ENCODE measurements at regions not wholly inside any gene's neighbourhood (a gene's known extent, or its start where the extent isn't known, plus 50 kb on each side); places are given as distances from the start of the nearest gene placed in this dataset.

DNA sequence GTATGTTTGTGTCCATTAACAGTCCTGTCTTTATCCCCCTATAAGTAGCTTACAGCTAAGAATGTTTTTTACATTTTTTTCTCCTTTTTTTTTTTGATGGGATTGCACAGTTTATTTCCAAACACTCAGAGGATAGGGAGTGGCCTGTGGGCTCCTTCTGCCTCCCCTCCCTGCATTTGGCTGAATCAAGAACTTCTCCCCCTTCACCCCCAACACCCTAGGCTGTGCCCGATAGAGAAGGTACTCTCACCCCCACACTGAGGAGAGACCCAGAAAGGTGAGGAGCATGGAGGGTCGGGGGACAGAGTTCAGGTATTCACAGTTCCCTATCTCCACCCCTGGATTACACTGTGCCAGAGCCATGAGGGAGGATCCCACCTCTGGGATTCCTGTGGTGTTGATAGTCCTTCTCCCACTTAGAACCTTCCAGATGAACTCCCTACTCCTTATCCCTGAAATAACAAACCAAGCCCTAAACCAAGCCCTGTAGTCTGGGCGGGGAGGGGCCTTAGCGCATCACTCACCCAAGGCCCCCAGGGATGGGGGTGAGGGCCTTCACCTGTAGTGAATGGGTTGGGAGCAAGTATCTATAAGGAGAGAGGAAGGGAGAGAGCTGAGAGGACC is 97.1 kb downstream of the ADAMTS15 start:
- POLR2A ChIA-PET: no interaction called here
- H3K27me3 Mint-ChIP-seq: peaks cover 2 to 27% (median 17%) of the 10 kb centered on the region in 5 donors
- H3K9me3 Mint-ChIP-seq: peaks cover 0 to 2% (median 0%) of the 10 kb centered on the region in 9 donors
- H3K4me1 Mint-ChIP-seq: no peaks in the 10 kb centered on the region
- no peak overlapping the region for H3K4me3 Mint-ChIP-seq
- no peaks in the 10 kb centered on the region for H3K36me3 Mint-ChIP-seq
- H3K27ac Mint-ChIP-seq: no peak overlapping the region
- DNase-seq (no peak), ATAC-seq (no peak)

DNA sequence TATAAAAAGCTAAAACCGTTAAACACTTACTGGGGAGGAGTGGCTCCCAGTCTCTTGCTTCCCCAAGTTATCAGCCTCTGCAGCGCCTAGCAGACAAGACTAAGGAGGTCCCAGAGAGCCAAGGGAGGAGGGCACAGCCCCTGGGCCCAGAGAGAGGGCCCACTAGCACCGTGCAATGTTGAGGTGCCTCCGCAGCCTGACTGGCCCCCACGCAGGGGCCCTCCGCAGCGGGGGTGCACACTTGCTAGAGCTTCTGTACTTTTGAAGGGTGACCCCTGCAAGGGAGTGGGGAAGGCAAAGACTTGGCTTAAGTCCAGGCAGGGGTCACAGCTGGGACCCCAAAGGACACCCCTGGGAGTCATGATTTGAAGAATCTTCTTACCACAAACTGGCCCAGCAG is 98.0 kb downstream of the ADAMTS15 start:
- DNase-seq: no peak
- ATAC-seq: no peak
- H3K27ac Mint-ChIP-seq: no peak overlapping the region
- H3K27me3 Mint-ChIP-seq: peaks cover 5 to 27% (median 17%) of the 10 kb centered on the region in 5 donors
- H3K4me3 Mint-ChIP-seq: no peak overlapping the region
- peaks cover 0 to 2% (median 0%) of the 10 kb centered on the region in 9 donors for H3K9me3 Mint-ChIP-seq
- POLR2A ChIA-PET: no interaction called here
- no peaks in the 10 kb centered on the region for H3K4me1 Mint-ChIP-seq
- no peaks in the 10 kb centered on the region for H3K36me3 Mint-ChIP-seq

DNA sequence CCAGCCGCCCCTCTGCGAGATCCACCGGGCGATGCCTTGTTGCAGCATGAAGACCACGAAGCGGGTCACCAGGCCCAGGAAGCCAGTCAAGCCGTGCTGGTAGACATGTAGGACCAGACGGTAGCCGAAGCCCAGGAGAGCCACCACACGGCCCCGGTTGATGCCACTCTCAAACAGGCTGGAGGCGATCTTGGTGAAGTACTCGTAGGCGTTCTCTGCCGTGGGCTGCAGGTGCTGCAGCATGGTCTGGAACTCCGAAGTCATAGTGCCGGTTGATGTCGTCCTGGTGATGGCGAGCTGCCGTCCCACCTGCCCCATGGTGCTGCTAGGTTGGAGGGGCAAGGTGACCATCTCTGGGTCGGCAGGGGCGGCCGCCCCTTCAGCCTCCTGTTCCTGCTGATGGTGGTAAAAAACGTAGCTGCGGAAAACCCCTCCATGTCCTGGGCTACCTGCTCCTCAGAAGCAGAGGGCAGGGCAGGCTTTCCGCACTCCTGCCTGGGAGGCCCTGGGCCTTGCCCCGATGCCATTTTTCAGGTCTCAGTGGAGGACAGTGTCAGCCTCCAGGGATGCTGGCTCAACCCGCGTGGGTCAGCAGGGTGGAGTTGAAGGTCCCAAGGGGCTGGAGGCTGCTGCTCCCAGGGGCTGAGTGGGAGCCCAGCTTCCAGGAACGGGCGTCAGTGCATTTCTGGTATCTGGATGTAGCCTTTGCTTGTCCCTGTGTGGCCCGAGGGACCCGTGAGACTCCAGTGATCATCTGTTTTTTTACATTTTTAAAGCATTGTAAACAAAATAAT is 98.7 kb downstream of the ADAMTS15 start:
- Mint-ChIP-seq H3K27me3 (peaks cover 5 to 25% (median 16%) of the 10 kb centered on the region in 5 donors), H3K9me3 (peaks cover 0 to 2% (median 0%) of the 10 kb centered on the region in 9 donors), H3K4me1 (no peaks in the 10 kb centered on the region), H3K27ac (no peak overlapping the region), H3K4me3 (no peak overlapping the region), H3K36me3 (no peaks in the 10 kb centered on the region)
- ATAC-seq (no peak), DNase-seq (no peak)
- POLR2A ChIA-PET: no interaction called here

DNA sequence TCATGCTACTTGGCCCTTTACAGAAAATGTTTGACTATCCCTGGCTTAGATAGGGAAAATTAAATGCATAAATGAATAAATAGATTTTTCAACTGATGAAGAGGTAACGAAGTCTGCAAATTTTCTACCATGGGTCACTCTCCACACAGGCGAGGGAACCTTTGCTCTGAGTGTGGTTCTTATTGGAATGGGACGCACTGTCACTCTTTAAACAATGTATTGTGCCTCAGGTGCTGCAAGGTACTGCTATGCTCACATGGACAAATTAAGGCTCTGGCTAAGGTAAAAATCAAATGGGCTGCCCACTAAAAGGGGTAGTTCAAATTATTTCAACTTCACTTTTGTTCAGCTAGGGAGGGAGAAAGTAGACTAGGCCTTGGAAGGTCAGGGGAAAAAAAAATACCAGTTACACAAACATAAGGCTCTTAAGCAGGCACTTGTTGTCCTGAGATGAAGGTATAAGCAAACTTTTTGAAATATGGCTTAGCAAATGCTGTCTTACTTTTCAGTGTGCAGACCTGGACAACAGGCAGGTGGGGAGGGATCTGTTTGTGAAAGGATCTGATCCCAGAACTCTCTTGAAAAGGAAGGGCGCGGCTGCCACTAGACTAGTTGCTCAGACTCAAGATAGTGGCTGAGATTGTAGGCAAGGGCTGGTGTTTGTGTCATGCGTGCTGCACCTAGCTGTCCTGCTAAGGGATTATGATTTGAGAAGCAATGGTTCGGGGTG is 99.5 kb downstream of the ADAMTS15 start:
- Mint-ChIP-seq H3K9me3 (no peaks in the 10 kb centered on the region), H3K27ac (no peak overlapping the region), H3K4me1 (no peaks in the 10 kb centered on the region), H3K36me3 (no peaks in the 10 kb centered on the region), H3K4me3 (no peak overlapping the region), H3K27me3 (peaks cover 3 to 17% (median 10%) of the 10 kb centered on the region in 5 donors)
- DNase-seq: no peak
- no peak for ATAC-seq
- POLR2A ChIA-PET: no interaction called here

GRCh38 chr11:130548491-130548833 is 100.0 kb downstream of the ADAMTS15 start:
- POLR2A ChIA-PET: no interaction called here
- Mint-ChIP-seq H3K27ac (no peak overlapping the region), H3K4me1 (no peaks in the 10 kb centered on the region), H3K36me3 (no peaks in the 10 kb centered on the region), H3K9me3 (no peaks in the 10 kb centered on the region), H3K4me3 (no peak overlapping the region), H3K27me3 (peaks cover 3 to 17% (median 10%) of the 10 kb centered on the region in 5 donors)
- DNase-seq: no peak
- ATAC-seq: no peak

GRCh38 chr11:130549393-130549999 is 101.1 kb downstream of the ADAMTS15 start:
- POLR2A ChIA-PET: no interaction called here
- DNase-seq (no peak), ATAC-seq (no peak)
- H3K4me1 Mint-ChIP-seq: no peaks in the 10 kb centered on the region
- no peaks in the 10 kb centered on the region for H3K36me3 Mint-ChIP-seq
- H3K4me3 Mint-ChIP-seq: no peak overlapping the region
- H3K27me3 Mint-ChIP-seq: peaks cover 3 to 21% (median 7%) of the 10 kb centered on the region in 5 donors
- no peak overlapping the region for H3K27ac Mint-ChIP-seq
- H3K9me3 Mint-ChIP-seq: no peaks in the 10 kb centered on the region

- DNase-seq (no peak), ATAC-seq (no peak)
- H3K36me3 Mint-ChIP-seq: no peaks in the 10 kb centered on the region
- POLR2A ChIA-PET: no interaction called here
- H3K4me1 Mint-ChIP-seq: no peaks in the 10 kb centered on the region
- peaks cover 3 to 26% (median 6%) of the 10 kb centered on the region in 5 donors for H3K27me3 Mint-ChIP-seq
- H3K4me3 Mint-ChIP-seq: no peak overlapping the region
- no peaks in the 10 kb centered on the region for H3K9me3 Mint-ChIP-seq
- no peak overlapping the region for H3K27ac Mint-ChIP-seq
Measured at GRCh38 chr11:130550150-130550549, 101.7 kb downstream of the ADAMTS15 start.

DNA sequence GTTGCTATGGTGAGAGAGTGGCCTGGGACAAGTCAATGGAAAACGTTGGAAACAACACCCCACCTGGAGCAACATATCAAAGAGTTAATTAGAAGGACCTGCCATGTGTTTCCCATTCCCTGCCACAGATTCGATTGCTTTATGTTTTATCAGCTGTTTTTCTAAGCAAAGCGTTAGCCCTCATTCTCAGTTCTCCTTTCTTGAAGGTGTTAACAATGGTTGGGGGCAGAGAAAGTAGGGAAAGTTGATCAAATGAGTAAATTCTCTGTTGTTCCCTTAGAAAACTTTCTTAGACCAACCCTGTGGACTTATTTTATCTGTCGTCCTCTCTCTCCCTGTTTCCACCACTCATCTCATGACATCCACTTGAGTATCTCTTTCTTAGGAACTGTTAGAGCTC is 102.5 kb downstream of the ADAMTS15 start:
- H3K27ac Mint-ChIP-seq: no peak overlapping the region
- H3K27me3 Mint-ChIP-seq: peaks cover 0 to 22% (median 6%) of the 10 kb centered on the region in 5 donors
- H3K4me1 Mint-ChIP-seq: no peaks in the 10 kb centered on the region
- DNase-seq (no peak), ATAC-seq (no peak)
- no peaks in the 10 kb centered on the region for H3K9me3 Mint-ChIP-seq
- H3K36me3 Mint-ChIP-seq: no peaks in the 10 kb centered on the region
- POLR2A ChIA-PET: no interaction called here
- H3K4me3 Mint-ChIP-seq: no peak overlapping the region

- ATAC-seq (no peak), DNase-seq (no peak)
- peaks cover 0 to 22% (median 6%) of the 10 kb centered on the region in 5 donors for H3K27me3 Mint-ChIP-seq
- no peak overlapping the region for H3K4me3 Mint-ChIP-seq
- H3K27ac Mint-ChIP-seq: no peak overlapping the region
- no peaks in the 10 kb centered on the region for H3K9me3 Mint-ChIP-seq
- no peaks in the 10 kb centered on the region for H3K4me1 Mint-ChIP-seq
- no peaks in the 10 kb centered on the region for H3K36me3 Mint-ChIP-seq
- POLR2A ChIA-PET: no interaction called here
Measured at GRCh38 chr11:130551388-130551787, 102.9 kb downstream of the ADAMTS15 start.

GRCh38 chr11:130553306-130553705 is 104.9 kb downstream of the ADAMTS15 start:
- ATAC-seq: no peak
- no peaks in the 10 kb centered on the region for H3K9me3 Mint-ChIP-seq
- no peak for DNase-seq
- POLR2A ChIA-PET: no interaction called here
- H3K4me3 Mint-ChIP-seq: no peak overlapping the region
- no peak overlapping the region for H3K27ac Mint-ChIP-seq
- no peaks in the 10 kb centered on the region for H3K4me1 Mint-ChIP-seq
- peaks cover 3 to 22% (median 8%) of the 10 kb centered on the region in 5 donors for H3K27me3 Mint-ChIP-seq
- no peaks in the 10 kb centered on the region for H3K36me3 Mint-ChIP-seq

GRCh38 chr11:130554241-130555055 is 106.0 kb downstream of the ADAMTS15 start:
- POLR2A ChIA-PET: no interaction called here
- DNase-seq (no peak), ATAC-seq (no peak)
- H3K4me3 Mint-ChIP-seq: no peak overlapping the region
- no peak overlapping the region for H3K27ac Mint-ChIP-seq
- H3K4me1 Mint-ChIP-seq: no peaks in the 10 kb centered on the region
- no peaks in the 10 kb centered on the region for H3K9me3 Mint-ChIP-seq
- H3K36me3 Mint-ChIP-seq: no peaks in the 10 kb centered on the region
- H3K27me3 Mint-ChIP-seq: peaks cover 3 to 28% (median 8%) of the 10 kb centered on the region in 5 donors

DNA sequence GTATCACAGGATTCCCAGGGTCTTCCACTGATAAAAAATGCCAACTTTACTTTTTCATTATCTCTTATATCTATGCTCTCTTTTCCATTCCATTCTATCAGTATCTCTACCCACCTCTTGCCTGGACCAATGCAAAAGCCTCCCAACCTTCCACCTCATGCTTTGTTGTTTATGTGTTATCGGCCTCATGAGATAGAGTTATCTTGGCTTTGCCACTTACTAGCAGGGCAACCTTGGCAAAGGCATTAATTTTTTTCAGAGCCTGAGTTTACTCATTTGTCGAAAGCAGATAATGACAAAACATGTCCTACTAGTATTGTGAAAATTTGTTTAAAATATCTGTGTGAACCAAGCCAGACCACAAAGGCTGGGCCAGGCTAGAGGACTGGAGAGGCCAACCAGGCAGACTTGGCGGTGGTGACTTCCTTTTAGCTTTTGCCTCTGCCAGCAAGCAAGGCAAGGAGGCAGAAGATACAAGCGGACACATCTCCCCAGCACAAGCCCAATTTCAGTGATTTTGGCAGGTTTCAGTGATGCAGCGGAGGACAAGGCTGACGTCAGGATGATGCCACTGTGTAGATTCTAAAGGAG is 106.9 kb downstream of the ADAMTS15 start:
- Mint-ChIP-seq H3K27me3 (peaks cover 3 to 25% (median 8%) of the 10 kb centered on the region in 5 donors), H3K4me1 (no peaks in the 10 kb centered on the region), H3K9me3 (no peaks in the 10 kb centered on the region), H3K4me3 (no peak overlapping the region), H3K36me3 (no peaks in the 10 kb centered on the region), H3K27ac (no peak overlapping the region)
- POLR2A ChIA-PET: no interaction called here
- ATAC-seq: no peak
- DNase-seq: no peak
